ENCODE measurements at regions not wholly inside any gene's neighbourhood (a gene's known extent, or its start where the extent isn't known, plus 50 kb on each side); places are given as distances from the start of the nearest gene placed in this dataset.
A peak's percentile ranks its signal among the peaks of the same experiment; 100 is the strongest.

DNA sequence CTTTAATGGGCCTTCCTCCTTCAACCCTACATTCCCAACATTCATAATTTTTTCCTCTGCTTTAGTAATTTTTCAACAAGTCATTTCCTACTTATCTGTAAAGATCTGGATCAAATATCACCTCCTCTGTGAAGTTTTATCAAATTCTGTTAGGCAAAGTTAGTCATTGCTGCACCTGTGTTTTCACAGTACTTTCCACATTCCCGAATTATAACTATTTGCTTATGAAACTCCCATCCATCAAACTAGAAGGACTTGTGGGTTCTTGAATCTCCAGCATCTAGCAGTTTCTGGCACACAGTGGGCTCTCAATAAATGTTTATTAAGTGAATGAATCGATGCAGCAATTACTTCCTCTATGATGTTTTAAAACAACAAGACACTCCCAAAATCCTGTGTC, 257.6 kb downstream of the HDGFL1 start:
- TF ChIP-seq, protein P1, sequence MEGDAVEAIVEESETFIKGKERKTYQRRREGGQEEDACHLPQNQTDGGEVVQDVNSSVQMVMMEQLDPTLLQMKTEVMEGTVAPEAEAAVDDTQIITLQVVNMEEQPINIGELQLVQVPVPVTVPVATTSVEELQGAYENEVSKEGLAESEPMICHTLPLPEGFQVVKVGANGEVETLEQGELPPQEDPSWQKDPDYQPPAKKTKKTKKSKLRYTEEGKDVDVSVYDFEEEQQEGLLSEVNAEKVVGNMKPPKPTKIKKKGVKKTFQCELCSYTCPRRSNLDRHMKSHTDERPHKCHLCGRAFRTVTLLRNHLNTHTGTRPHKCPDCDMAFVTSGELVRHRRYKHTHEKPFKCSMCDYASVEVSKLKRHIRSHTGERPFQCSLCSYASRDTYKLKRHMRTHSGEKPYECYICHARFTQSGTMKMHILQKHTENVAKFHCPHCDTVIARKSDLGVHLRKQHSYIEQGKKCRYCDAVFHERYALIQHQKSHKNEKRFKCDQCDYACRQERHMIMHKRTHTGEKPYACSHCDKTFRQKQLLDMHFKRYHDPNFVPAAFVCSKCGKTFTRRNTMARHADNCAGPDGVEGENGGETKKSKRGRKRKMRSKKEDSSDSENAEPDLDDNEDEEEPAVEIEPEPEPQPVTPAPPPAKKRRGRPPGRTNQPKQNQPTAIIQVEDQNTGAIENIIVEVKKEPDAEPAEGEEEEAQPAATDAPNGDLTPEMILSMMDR (conservative IDR thresholded peaks at IDR 0.05; ENCODE audit: low read depth, low read length) = no peak
- Histone ChIP-seq H4K5ac (ENCODE audit: low read depth, low read length) (no peak overlapping the region), H4K91ac (ENCODE audit: insufficient read depth, low read depth, low read length) (no peak overlapping the region), H2AK9ac (replicated peaks; ENCODE audit: low read depth, low read length, poor library complexity) (no peak overlapping the region), H4K20me1 (ENCODE audit: insufficient read depth, low read length) (no peaks in the 10 kb centered on the region), H2AK5ac (ENCODE audit: low read depth, low read length) (no peak overlapping the region), H3K23ac (ENCODE audit: low read depth, low read length) (no peak overlapping the region), H3K9ac (ENCODE audit: low read depth, low read length) (no peak overlapping the region), H2BK120ac (ENCODE audit: low read depth, low read length) (no peak overlapping the region), H2BK5ac (ENCODE audit: low read depth, low read length, poor library complexity, severe bottlenecking) (peak overlapping the region; percentile 85), H3K4me3 (ENCODE audit: insufficient read depth, low read depth, low read length) (no peak overlapping the region), H3K79me1 (ENCODE audit: low read depth in 1 of 2, low read length in 2 of 2) (no peaks in the 10 kb centered on the region), H3K36me3 (ENCODE audit: control insufficient read depth, insufficient read depth, low read length) (no peaks in the 10 kb centered on the region), H3K4ac (ENCODE audit: low read depth, low read length) (peak overlapping the region; percentile 6; the same call in 1 of the 2 replicates), H3K9me1 (ENCODE audit: insufficient read depth, low read length) (no peaks in the 10 kb centered on the region), H3K56ac (ENCODE audit: extremely low read depth, insufficient read depth, low read length) (no peak overlapping the region), H3K27me3 (ENCODE audit: control insufficient read depth, insufficient read depth, low read length) (no peaks in the 10 kb centered on the region), H3K9me3 (ENCODE audit: control insufficient read depth, insufficient read depth, low read length) (no peaks in the 10 kb centered on the region), H4K8ac (ENCODE audit: low read depth in 2 of 2, low read length in 2 of 2) (no peak overlapping the region), H2BK15ac (ENCODE audit: low read depth, low read length) (no peak overlapping the region), H3K14ac (replicated peaks; ENCODE audit: low read depth, low read length) (no peak overlapping the region), H2BK20ac (ENCODE audit: low read depth, low read length) (peak overlapping the region; percentile 4; the same call in 1 of the 2 replicates), H3K4me1 (ENCODE audit: control insufficient read depth, insufficient read depth, low read length) (peaks cover 4% of the 10 kb centered on the region), H2AFZ (replicated peaks; ENCODE audit: low read length, poor library complexity) (no peak overlapping the region), H3K18ac (ENCODE audit: low read depth, low read length) (peak overlapping the region; percentile 28; the same call in 1 of the 2 replicates), H3K4me2 (ENCODE audit: low read depth, low read length) (no peak overlapping the region), H3K27ac (ENCODE audit: insufficient read depth, low read length) (no peak overlapping the region)
- ChIA-PET CTCF (no interaction called here), POLR2A (ENCODE audit: unreplicated experiment) (interaction anchor here (0.6 kb wide), 1 partner anchor 1148 kb away, joined by 3 read pairs; no protein-coding TSS in a partner anchor)
- WGBS, 2 experiments (ENCODE audit: extremely low coverage in 2 of 2, insufficient read length in 1 of 2) = no CpG with 5 or more reads among the region's 2 CpGs
- no TSS peak for BruUV-seq (replicated peaks)
- intact Hi-C loops (cut with micrococcal nuclease) (loop anchor here (5.0 to 10.0 kb wide), 4 partner anchors 402 to 1235 kb away; partner anchors contain the start of gene SOX4), dilution Hi-C loops (cut with HindIII; ENCODE audit: low sequenced_read_pairs, unreplicated experiment) (no loop called here), in situ Hi-C loops (cut with MboI; ENCODE audit: low sequenced_read_pairs) (no loop called here)
- ATAC-seq (ENCODE audit: low read depth) = no peak
- peak; percentile 52 for DNase-seq
